ENCODE measurements at regions not wholly inside any gene's neighbourhood (a gene's known extent, or its start where the extent isn't known, plus 50 kb on each side); places are given as distances from the start of the nearest gene placed in this dataset.
"Not testable (repeated sequence)": the region's sequence is repeated elsewhere in the genome, so short reads cannot be mapped to it uniquely, and the experiment has no call there.

GRCh38 chr10:30215623-30216022, 133.5 kb downstream of the MTPAP start:
- Mint-ChIP-seq H3K27me3 (peaks cover 10% of the 10 kb centered on the region), H3K4me1 (peaks cover 9% of the 10 kb centered on the region), H3K4me3 (no peak overlapping the region), H3K9me3 (no peaks in the 10 kb centered on the region), H3K27ac (no peak overlapping the region), H3K36me3 (no peaks in the 10 kb centered on the region)
- DNase-seq (ENCODE audit: low spot score in 2 of 2) (no peak), ATAC-seq (ENCODE audit: low read depth) (no peak)

- H3K4me3 Mint-ChIP-seq = no peak overlapping the region
- H3K4me1 Mint-ChIP-seq = peaks cover 6% of the 10 kb centered on the region
- ATAC-seq (ENCODE audit: low read depth) (no peak), DNase-seq (ENCODE audit: low spot score in 2 of 2) (no peak)
- no peak overlapping the region for H3K27ac Mint-ChIP-seq
- H3K9me3 Mint-ChIP-seq = no peaks in the 10 kb centered on the region
- H3K36me3 Mint-ChIP-seq = no peaks in the 10 kb centered on the region
- peaks cover 13% of the 10 kb centered on the region for H3K27me3 Mint-ChIP-seq
Measured at GRCh38 chr10:30215141-30215540, 133.9 kb downstream of the MTPAP start.

- no peaks in the 10 kb centered on the region for H3K36me3 Mint-ChIP-seq
- peaks cover 1% of the 10 kb centered on the region for H3K9me3 Mint-ChIP-seq
- H3K4me3 Mint-ChIP-seq = no peak overlapping the region
- no peak for ATAC-seq (ENCODE audit: low read depth)
- DNase-seq (ENCODE audit: low spot score in 2 of 2) = no peak
- no peak overlapping the region for H3K27ac Mint-ChIP-seq
- H3K4me1 Mint-ChIP-seq = no peaks in the 10 kb centered on the region
- H3K27me3 Mint-ChIP-seq = peaks cover 11% of the 10 kb centered on the region
Measured at GRCh38 chr10:30210296-30210695, 138.8 kb downstream of the MTPAP start.

- H3K9me3 Mint-ChIP-seq = peaks cover 1% of the 10 kb centered on the region
- H3K36me3 Mint-ChIP-seq = no peaks in the 10 kb centered on the region
- H3K4me1 Mint-ChIP-seq = no peaks in the 10 kb centered on the region
- H3K27me3 Mint-ChIP-seq = peaks cover 7% of the 10 kb centered on the region
- no peak overlapping the region for H3K4me3 Mint-ChIP-seq
- DNase-seq (ENCODE audit: low spot score in 2 of 2) (no peak), ATAC-seq (ENCODE audit: low read depth) (no peak)
- H3K27ac Mint-ChIP-seq = no peak overlapping the region
Measured at GRCh38 chr10:30208330-30208729, 140.7 kb downstream of the MTPAP start.

- H3K4me1 Mint-ChIP-seq = no peaks in the 10 kb centered on the region
- H3K27ac Mint-ChIP-seq = no peak overlapping the region
Measured at GRCh38 chr10:30207485-30208052, 141.5 kb downstream of the MTPAP start.

GRCh38 chr10:30200017-30200415, 140.6 kb upstream of the JCAD start:
- no peaks in the 10 kb centered on the region for H3K36me3 Mint-ChIP-seq
- no peaks in the 10 kb centered on the region for H3K4me1 Mint-ChIP-seq
- H3K4me3 Mint-ChIP-seq = no peak overlapping the region
- ATAC-seq (ENCODE audit: low read depth) = no peak
- H3K9me3 Mint-ChIP-seq = no peaks in the 10 kb centered on the region
- H3K27ac Mint-ChIP-seq = no peak overlapping the region
- H3K27me3 Mint-ChIP-seq = peaks cover 6% of the 10 kb centered on the region
- no peak for DNase-seq (ENCODE audit: low spot score in 2 of 2)

More at GRCh38 chr10:30207485-30208052, 141.5 kb downstream of the MTPAP start:
- H3K36me3 Mint-ChIP-seq = no peaks in the 10 kb centered on the region
- peaks cover 1% of the 10 kb centered on the region for H3K9me3 Mint-ChIP-seq
- no peak for DNase-seq (ENCODE audit: low spot score in 2 of 2)
- no peak for ATAC-seq (ENCODE audit: low read depth)
- H3K27me3 Mint-ChIP-seq = peaks cover 7% of the 10 kb centered on the region
- no peak overlapping the region for H3K4me3 Mint-ChIP-seq

GRCh38 chr10:30199376-30200016, 140.1 kb upstream of the JCAD start:
- ATAC-seq (ENCODE audit: low read depth) = no peak
- Mint-ChIP-seq H3K27me3 (peaks cover 6% of the 10 kb centered on the region), H3K9me3 (no peaks in the 10 kb centered on the region), H3K4me1 (no peaks in the 10 kb centered on the region), H3K27ac (no peak overlapping the region), H3K36me3 (no peaks in the 10 kb centered on the region), H3K4me3 (no peak overlapping the region)
- DNase-seq (ENCODE audit: low spot score in 2 of 2) = no peak

- Mint-ChIP-seq H3K27ac (no peak overlapping the region), H3K9me3 (no peaks in the 10 kb centered on the region), H3K4me3 (no peak overlapping the region), H3K4me1 (no peaks in the 10 kb centered on the region), H3K27me3 (peaks cover 6% of the 10 kb centered on the region), H3K36me3 (no peaks in the 10 kb centered on the region)
- ATAC-seq (ENCODE audit: low read depth) (no peak), DNase-seq (ENCODE audit: low spot score in 2 of 2) (no peak)
Measured at GRCh38 chr10:30197186-30197585, 137.8 kb upstream of the JCAD start.

GRCh38 chr10:30196559-30196958, 137.2 kb upstream of the JCAD start:
- not testable (repeated sequence) for DNase-seq (ENCODE audit: low spot score in 2 of 2); H3K4me3 Mint-ChIP-seq; ATAC-seq (ENCODE audit: low read depth); H3K36me3 Mint-ChIP-seq; H3K27me3 Mint-ChIP-seq; H3K4me1 Mint-ChIP-seq; H3K27ac Mint-ChIP-seq; H3K9me3 Mint-ChIP-seq

- no peaks in the 10 kb centered on the region for H3K4me1 Mint-ChIP-seq
- DNase-seq (ENCODE audit: low spot score in 2 of 2) (no peak), ATAC-seq (ENCODE audit: low read depth) (no peak)
- H3K4me3 Mint-ChIP-seq = no peak overlapping the region
- H3K27ac Mint-ChIP-seq = no peak overlapping the region
- H3K27me3 Mint-ChIP-seq = peaks cover 4% of the 10 kb centered on the region
- no peaks in the 10 kb centered on the region for H3K36me3 Mint-ChIP-seq
- H3K9me3 Mint-ChIP-seq = no peaks in the 10 kb centered on the region
Measured at GRCh38 chr10:30192846-30193608, 133.6 kb upstream of the JCAD start.

GRCh38 chr10:30190577-30191552, 131.5 kb upstream of the JCAD start:
- no peaks in the 10 kb centered on the region for H3K9me3 Mint-ChIP-seq

GRCh38 chr10:30189238-30189580, 129.8 kb upstream of the JCAD start:
- DNase-seq (ENCODE audit: low spot score in 2 of 2) (no peak), ATAC-seq (ENCODE audit: low read depth) (no peak)
- Mint-ChIP-seq H3K36me3 (no peaks in the 10 kb centered on the region), H3K9me3 (no peaks in the 10 kb centered on the region), H3K27ac (no peak overlapping the region), H3K4me3 (no peak overlapping the region), H3K27me3 (peaks cover 1% of the 10 kb centered on the region), H3K4me1 (peaks cover 6% of the 10 kb centered on the region)

More at GRCh38 chr10:30190577-30191552, 131.5 kb upstream of the JCAD start:
- Mint-ChIP-seq H3K27ac (no peak overlapping the region), H3K36me3 (no peaks in the 10 kb centered on the region), H3K27me3 (peaks cover 2% of the 10 kb centered on the region), H3K4me3 (no peak overlapping the region), H3K4me1 (peaks cover 6% of the 10 kb centered on the region)
- DNase-seq (ENCODE audit: low spot score in 2 of 2) (no peak), ATAC-seq (ENCODE audit: low read depth) (no peak)

- H3K4me1 Mint-ChIP-seq = peaks cover 6% of the 10 kb centered on the region
- no peaks in the 10 kb centered on the region for H3K9me3 Mint-ChIP-seq
- no peaks in the 10 kb centered on the region for H3K36me3 Mint-ChIP-seq
- ATAC-seq (ENCODE audit: low read depth) (no peak), DNase-seq (ENCODE audit: low spot score in 2 of 2) (no peak)
- H3K4me3 Mint-ChIP-seq = no peak overlapping the region
- peaks cover 1% of the 10 kb centered on the region for H3K27me3 Mint-ChIP-seq
- H3K27ac Mint-ChIP-seq = no peak overlapping the region
Measured at GRCh38 chr10:30188556-30189237, 129.3 kb upstream of the JCAD start.

Measured in memory B cell (primary cell).